HepG2 (cell line): ENCODE measurements at regions not wholly inside any gene's neighbourhood (a gene's known extent, or its start where the extent isn't known, plus 50 kb on each side); places are given as distances from the start of the nearest gene placed in this dataset.

Source experiments
- ATAC-seq: fragments of 200-7000 bp; cut with Tn5 transposase; 3 replicates; pipeline ENCODE4 v1.9.1; 2020; ENCODE audit warnings: mild to moderate bottlenecking, moderate library complexity
- BruUV-seq: library from RNA; stranded (reverse); fragments of 400-500 nt; replicated peaks from 2 replicates; lab custom pipeline; 2021; lab: Mats Ljungman, UMichigan
- CTCF ChIA-PET: fragments of 300-600 bp; formaldehyde crosslinking; extraction: SDS; loops from one replicate; lab custom pipeline; 2021; ENCODE audit warnings: low total read pairs, inconsistent platforms, low intra/inter-chr PET ratio; lab: Yijun Ruan, JAX
- POLR2A ChIA-PET: fragments of 350-600 bp; sonication (Branson Sonifier 250); formaldehyde crosslinking; loops from one replicate; lab custom pipeline; 2020; ENCODE audit warnings: antibody characterized with exemption, inconsistent platforms; lab: Yijun Ruan, JAX
- DNase-seq: peaks from one replicate; pipeline ENCODE4 v3.0.0-alpha.2; 2015; ENCODE audit warnings: low spot score
- FAIRE-seq: peaks from 3 replicates; lab custom pipeline; 2011; peaks lifted over from hg19 to GRCh38; lab: Jason Lieb, UNC
- H2AFZ ChIP-seq: one replicate; pipeline ENCODE4 v1.6.1; 2011; ENCODE audit warnings: low read length, inconsistent platforms
- H3K27ac ChIP-seq: fragments of 300-600 bp; 3 replicates; pipeline ENCODE4 v1.8.0; 2011; ENCODE audit warnings: mixed run types, mild to moderate bottlenecking, mixed read lengths, low read length, inconsistent platforms; ENCODE audit not compliant: insufficient read depth; ENCODE audit errors: extremely low read length
- H3K27me3 ChIP-seq, 2 experiments: fragments of 200-600 bp in 1 of 2; 2 replicates in 1 of 2; 3 replicates in 1 of 2; pipeline versions ENCODE4 v1.6.0 to v1.8.0; 2011; ENCODE audit warnings: low read length in 2 of 2, mild to moderate bottlenecking in 2 of 2, moderate library complexity in 2 of 2, inconsistent platforms in 1 of 2; ENCODE audit not compliant: insufficient read depth in 2 of 2, control insufficient read depth in 1 of 2
- H3K36me3 ChIP-seq, 2 experiments: fragments of 200-600 bp in 1 of 2; replicated peaks in 1 of 2; 2 replicates in 1 of 2; 3 replicates in 1 of 2; pipeline versions ENCODE4 v1.5.1 to v1.8.0; 2011; ENCODE audit warnings: low read length in 2 of 2, inconsistent platforms in 1 of 2; ENCODE audit not compliant: insufficient read depth in 2 of 2, control insufficient read depth in 1 of 2
- H3K4me1 ChIP-seq: 2 replicates; pipeline ENCODE4 v1.5.1; 2012; ENCODE audit warnings: low read length, inconsistent platforms; ENCODE audit not compliant: insufficient read depth
- H3K4me2 ChIP-seq: 2 replicates; pipeline ENCODE4 v1.6.0; 2011; ENCODE audit warnings: low read depth, low read length, inconsistent platforms
- H3K4me3 ChIP-seq, 3 experiments: fragments of 200-600 bp in 1 of 3; sonication (generic), shearing (Covaris generic) in 1 of 3; replicated peaks in 1 of 3; 2 replicates each; pipeline ENCODE4 v1.5.1; 2011 to 2016; ENCODE audit warnings: low read length in 3 of 3, inconsistent platforms in 2 of 3, low read depth in 2 of 3, mild to moderate bottlenecking in 2 of 3, control low read depth in 1 of 3, mixed read lengths in 1 of 3; ENCODE audit not compliant: insufficient read depth in 1 of 3
- H3K79me2 ChIP-seq: one replicate; pipeline ENCODE4 v1.6.1; 2011; ENCODE audit warnings: low read length, inconsistent platforms; ENCODE audit not compliant: insufficient read depth
- H3K9ac ChIP-seq: 2 replicates; pipeline ENCODE4 v1.6.0; 2011; ENCODE audit warnings: mild to moderate bottlenecking, low read depth, low read length, inconsistent platforms; ENCODE audit not compliant: insufficient read depth
- H3K9me3 ChIP-seq: 2 replicates; pipeline ENCODE4 v1.5.1; 2012; ENCODE audit warnings: mild to moderate bottlenecking, low read length
- H4K20me1 ChIP-seq: 2 replicates; pipeline ENCODE4 v1.6.0; 2011; ENCODE audit warnings: inconsistent platforms, mild to moderate bottlenecking, low read length, moderate library complexity; ENCODE audit not compliant: insufficient read depth
- ADNP ChIP-seq: sonication (generic); formaldehyde crosslinking; IDR thresholded peaks from 2 replicates; pipeline ENCODE4 v1.4.0; 2020; ENCODE audit warnings: missing genetic modification reagents
- CBX2 ChIP-seq, 2 experiments: fragments of 200-600 bp in 1 of 2; sonication (generic); formaldehyde crosslinking in 1 of 2; IDR thresholded peaks; 2 replicates each; pipeline versions ENCODE4 v1.7.0 to v1.8.1; 2018 to 2022; ENCODE audit warnings: low read depth in 2 of 2, low read length in 1 of 2, mild to moderate bottlenecking in 1 of 2, missing genetic modification reagents in 1 of 2
- CREB3 ChIP-seq: sonication (generic); formaldehyde crosslinking; IDR thresholded peaks from 2 replicates; pipeline ENCODE4 v1.5.0; 2020; ENCODE audit warnings: missing genetic modification reagents
- FOXP4 ChIP-seq: sonication (generic); formaldehyde crosslinking; IDR thresholded peaks from 2 replicates; pipeline ENCODE4 v1.4.0; 2020; ENCODE audit warnings: missing genetic modification reagents
- HHEX ChIP-seq: IDR thresholded peaks from 2 replicates; pipeline ENCODE4 v1.6.1; 2016; ENCODE audit warnings: control low read depth
- JDP2 ChIP-seq: sonication (generic); formaldehyde crosslinking; IDR thresholded peaks from 2 replicates; pipeline ENCODE4 v1.8.1; 2022; ENCODE audit warnings: missing genetic modification reagents, borderline replicate concordance
- MNT ChIP-seq: fragments of 450-650 bp; IDR thresholded peaks from 2 replicates; pipeline ENCODE4 v1.6.1; 2016
- POLR2G ChIP-seq: fragments of 200-400 bp; formaldehyde crosslinking; IDR thresholded peaks from 2 replicates; pipeline ENCODE4 v1.6.1; 2018; ENCODE audit warnings: mild to moderate bottlenecking, low read depth, low read length, moderate library complexity
- PPARG ChIP-seq: conservative IDR thresholded peaks from 2 replicates; pipeline ENCODE4 v1.6.1; 2016; ENCODE audit warnings: missing biosample characterization, missing genetic modification reagents
- SMC3 ChIP-seq: IDR thresholded peaks from 2 replicates; pipeline ENCODE4 v1.6.1; 2011; ENCODE audit warnings: low read length, improper control_type of control experiment
- ZBTB26 ChIP-seq: IDR thresholded peaks from 2 replicates; pipeline ENCODE4 v1.6.1; 2016; ENCODE audit warnings: missing compliant biosample characterization, missing genetic modification reagents, borderline replicate concordance
- ZKSCAN1 ChIP-seq: fragments of 150-350 bp; IDR thresholded peaks from 2 replicates; pipeline ENCODE4 v1.6.1; 2014; ENCODE audit warnings: low read length
- ZNF468 ChIP-seq: sonication (generic); formaldehyde crosslinking; IDR thresholded peaks from 2 replicates; pipeline ENCODE4 v1.8.0; 2022; ENCODE audit warnings: mild to moderate bottlenecking, moderate library complexity, missing genetic modification reagents
- WGBS: methylation state at CpG from one replicate; pipeline ENCODE4 v1.1.6; 2017; ENCODE audit warnings: low lambda C conversion rate; 5-methylcytosine and 5-hydroxymethylcytosine counted together
- in situ Hi-C: cut with HindIII; loops from 2 replicates; pipeline ENCODE4 v1.10.0; 2017; ENCODE audit warnings: low pct_unique_long_range_greater_than_20kb; ENCODE audit not compliant: extremely low pct_ligation_motif_present
- intact Hi-C: fragments of 100-400 bp; cut with micrococcal nuclease; formaldehyde crosslinking; loops from one replicate; pipeline ENCODE4 v1.10.0; 2022; ENCODE audit not compliant: unreplicated experiment

GRCh38 chr21:32916088-32916487 is 109.6 kb upstream of the OLIG2 start (continued):
- no peak for TF ChIP-seq CBX2 (IDR thresholded peaks at IDR 0.05; ENCODE audit: low read depth, low read length)
- TF ChIP-seq CBX2 (CRISPR knock-in tag; IDR thresholded peaks at IDR 0.05; ENCODE audit: low read depth) = no peak
- no peak for TF ChIP-seq CREB3
- no peak for TF ChIP-seq MNT
- no peak for TF ChIP-seq PPARG (CRISPR knock-in tag)
- TF ChIP-seq JDP2 (CRISPR knock-in tag) = no peak
- TF ChIP-seq ADNP (CRISPR knock-in tag) = no peak
- TF ChIP-seq HHEX (CRISPR knock-in tag) = no peak
- TF ChIP-seq, all 625 proteins: peak for 0

GRCh38 chr21:32916522-32917099 is 109.1 kb upstream of the OLIG2 start:
- POLR2A ChIA-PET = no interaction called here
- peak; percentile 63 for FAIRE-seq
- peak; percentile 62; the same call in 1 of the 2 replicates for TF ChIP-seq SMC3
- TF ChIP-seq FOXP4 (CRISPR knock-in tag) = no peak
- no peak for TF ChIP-seq ZBTB26 (CRISPR knock-in tag)
- no peak for TF ChIP-seq POLR2G
- 0 out of 2 replicates have a peak, but pooled peaks have one; percentile 20 for TF ChIP-seq ZKSCAN1
- TF ChIP-seq ZNF468 = no peak

More at GRCh38 chr21:32916522-32917099, 109.1 kb upstream of the OLIG2 start:
- Histone ChIP-seq H3K4me1 (peaks cover 7% of the 10 kb centered on the region; the same call in 1 of the 2 replicates), H3K4me3 (no peak overlapping the region), H4K20me1 (no peaks in the 10 kb centered on the region), H3K27ac (no peak overlapping the region), H3K27me3 (peaks cover 0 to 9% of the 10 kb centered on the region in 2 experiments; a peak in 3 of 5 replicates), H2AFZ (no peak overlapping the region), H3K36me3 (no peaks in the 10 kb centered on the region), H3K9ac (no peak overlapping the region), H3K9me3 (no peaks in the 10 kb centered on the region), H3K4me2 (no peak overlapping the region), H3K79me2 (no peaks in the 10 kb centered on the region)
- no TSS peak for BruUV-seq
- DNase-seq (peak; percentile 35), ATAC-seq (peak; percentile 87)
- CTCF ChIA-PET = interaction anchor here (1.3 kb wide), 1 partner anchor 263 kb away, joined by 6 read pairs; no protein-coding TSS in a partner anchor
- WGBS = 0% methylated on average over 2 of the region's 2 CpGs
- in situ Hi-C loops (no loop called here), intact Hi-C loops (loop anchor here (1.0 to 2.0 kb wide), 2 partner anchors 84 to 263 kb away; no protein-coding TSS in a partner anchor)
